Naive thymus-derived CD4-positive, alpha-beta T cell (primary cell): ENCODE measurements at regions not wholly inside any gene's neighbourhood (a gene's known extent, or its start where the extent isn't known, plus 50 kb on each side); places are given as distances from the start of the nearest gene placed in this dataset.

Experiments used
- ATAC-seq: fragments of 150-1000 bp; cut with Tn5 transposase; 2 replicates; pipeline ENCODE4 v1.10.0; 2021; ENCODE audit warnings: mild to moderate bottlenecking, moderate library complexity
- CTCF ChIA-PET: fragments of 350-600 bp; sonication (Branson Sonifier 250); formaldehyde crosslinking; loops from one replicate; lab custom pipeline; 2021; ENCODE audit warnings: antibody characterized with exemption; lab: Charles Lee
- POLR2A ChIA-PET: fragments of 350-600 bp; sonication (Branson Sonifier 250); formaldehyde crosslinking; loops from one replicate; lab custom pipeline; 2021; ENCODE audit warnings: antibody characterized with exemption, inconsistent platforms; lab: Charles Lee
- DNase-seq, 9 donors: peaks; one replicate each; pipeline versions ENCODE4 v3.0.0 to v3.0.0-alpha.2; 2020 to 2022; ENCODE audit warnings: mixed read lengths in 1 of 9
- H3K27ac ChIP-seq: one replicate; pipeline ENCODE4 v1.7.0; 2013; ENCODE audit warnings: mild to moderate bottlenecking, low read depth, low read length, moderate library complexity
- H3K27me3 ChIP-seq, 2 donors: one replicate each; pipeline ENCODE4 v1.7.0; 2013; ENCODE audit warnings: low read length in 2 of 2, mild to moderate bottlenecking in 2 of 2, moderate library complexity in 2 of 2; ENCODE audit not compliant: control insufficient read depth in 2 of 2, insufficient read depth in 2 of 2
- H3K36me3 ChIP-seq, 3 experiments: 1 replicate in 2 of 3; 2 replicates in 1 of 3; pipeline ENCODE4 v1.7.0; 2013; ENCODE audit warnings: low read length in 3 of 3, mild to moderate bottlenecking in 3 of 3, moderate library complexity in 1 of 3; ENCODE audit not compliant: insufficient read depth in 3 of 3, control insufficient read depth in 2 of 3
- H3K4me1 ChIP-seq, 2 donors: one replicate each; pipeline ENCODE4 v1.7.0; 2013; ENCODE audit warnings: low read length in 2 of 2, mild to moderate bottlenecking in 2 of 2, moderate library complexity in 1 of 2; ENCODE audit not compliant: control insufficient read depth in 2 of 2, insufficient read depth in 2 of 2
- H3K4me3 ChIP-seq: 2 replicates; pipeline ENCODE4 v1.7.0; 2013; ENCODE audit warnings: mild to moderate bottlenecking, low read length
- H3K9me3 ChIP-seq, 3 experiments: 1 replicate in 2 of 3; 2 replicates in 1 of 3; pipeline ENCODE4 v1.7.0; 2013; ENCODE audit warnings: low read length in 3 of 3; ENCODE audit not compliant: control insufficient read depth in 2 of 3
- H3K27ac Mint-ChIP-seq, 9 donors: one replicate each; pipeline ENCODE4 v1.8.0; 2020 to 2022; ENCODE audit warnings: mixed read lengths in 9 of 9, mild to moderate bottlenecking in 8 of 9, moderate library complexity in 5 of 9, inconsistent platforms in 2 of 9
- H3K27me3 Mint-ChIP-seq, 5 donors: one replicate each; pipeline ENCODE4 v1.8.0; 2021 to 2022; ENCODE audit warnings: mixed read lengths in 5 of 5, mild to moderate bottlenecking in 1 of 5
- H3K36me3 Mint-ChIP-seq, 5 donors: one replicate each; pipeline ENCODE4 v1.8.0; 2020 to 2022; ENCODE audit warnings: mixed read lengths in 5 of 5, mild to moderate bottlenecking in 3 of 5, inconsistent platforms in 1 of 5
- H3K4me1 Mint-ChIP-seq, 7 donors: one replicate each; pipeline ENCODE4 v1.8.0; 2020 to 2022; ENCODE audit warnings: mixed read lengths in 7 of 7, mild to moderate bottlenecking in 3 of 7, inconsistent platforms in 1 of 7
- H3K4me3 Mint-ChIP-seq, 10 donors: one replicate each; pipeline ENCODE4 v1.8.0; 2020 to 2022; ENCODE audit warnings: mild to moderate bottlenecking in 10 of 10, mixed read lengths in 10 of 10, moderate library complexity in 6 of 10, inconsistent platforms in 2 of 10
- H3K9me3 Mint-ChIP-seq, 11 donors: one replicate each; pipeline ENCODE4 v1.8.0; 2020 to 2022; ENCODE audit warnings: mixed read lengths in 11 of 11, mild to moderate bottlenecking in 4 of 11, inconsistent platforms in 1 of 11, moderate library complexity in 1 of 11
- intact Hi-C, 2 donors: fragments of 100-400 bp; cut with micrococcal nuclease; formaldehyde crosslinking; loops; one replicate each; pipeline ENCODE4 v1.15.1; 2023

- H3K4me1 ChIP-seq: no peaks in the 10 kb centered on the region
- DNase-seq: no peak
- no peak overlapping the region for H3K4me3 ChIP-seq
- POLR2A ChIA-PET: no interaction called here
- H3K27ac Mint-ChIP-seq: no peak overlapping the region
- no peaks in the 10 kb centered on the region for H3K4me1 Mint-ChIP-seq
- no peaks in the 10 kb centered on the region for H3K36me3 Mint-ChIP-seq
- intact Hi-C loops: no loop called here
- no peak overlapping the region for H3K4me3 Mint-ChIP-seq
- no peak for ATAC-seq
- H3K27ac ChIP-seq: no peak overlapping the region
- H3K9me3 ChIP-seq: no peaks in the 10 kb centered on the region
- peaks cover 0 to 14% (median 11%) of the 10 kb centered on the region in 5 donors for H3K27me3 Mint-ChIP-seq
- no peaks in the 10 kb centered on the region for H3K27me3 ChIP-seq
- no peaks in the 10 kb centered on the region for H3K36me3 ChIP-seq
- H3K9me3 Mint-ChIP-seq: no peaks in the 10 kb centered on the region
- CTCF ChIA-PET: no interaction called here
These were observed 190.0 kb downstream of the RPS12 start for GRCh38 chr6:133004304-133004884.

DNA sequence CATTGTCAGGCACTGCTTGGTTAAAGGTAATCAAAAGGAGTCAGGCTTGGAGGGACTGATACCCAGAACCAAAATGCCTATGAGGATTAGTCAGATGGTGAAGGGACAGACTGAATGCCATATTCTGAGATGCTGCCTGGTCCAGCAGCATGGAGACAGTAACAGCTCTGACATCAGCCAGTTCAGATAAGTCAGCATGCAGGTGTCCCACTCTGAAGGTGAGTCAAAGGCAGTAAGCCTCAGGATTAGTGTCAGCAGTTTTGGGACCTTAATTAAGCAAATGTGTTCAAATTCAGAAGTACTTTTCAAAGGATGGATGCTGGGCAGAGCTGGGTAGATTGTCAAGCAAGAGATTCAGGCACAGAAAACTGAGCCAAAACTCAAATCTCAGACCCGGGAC is 198.4 kb downstream of the RPS12 start:
- CTCF ChIA-PET: no interaction called here
- Histone ChIP-seq H3K36me3 (no peaks in the 10 kb centered on the region), H3K9me3 (no peaks in the 10 kb centered on the region), H3K27ac (no peak overlapping the region), H3K27me3 (no peaks in the 10 kb centered on the region), H3K4me1 (no peaks in the 10 kb centered on the region), H3K4me3 (no peak overlapping the region)
- H3K36me3 Mint-ChIP-seq: no peaks in the 10 kb centered on the region
- ATAC-seq (no peak), DNase-seq (no peak)
- H3K27me3 Mint-ChIP-seq: peaks cover 0 to 12% (median 6%) of the 10 kb centered on the region in 5 donors
- H3K4me3 Mint-ChIP-seq: no peak overlapping the region
- intact Hi-C loops: no loop called here
- no peaks in the 10 kb centered on the region for H3K9me3 Mint-ChIP-seq
- no peaks in the 10 kb centered on the region for H3K4me1 Mint-ChIP-seq
- POLR2A ChIA-PET: no interaction called here
- no peak overlapping the region for H3K27ac Mint-ChIP-seq

- POLR2A ChIA-PET: no interaction called here
- no peaks in the 10 kb centered on the region for H3K4me1 Mint-ChIP-seq
These were observed 202.3 kb downstream of the RPS12 start for GRCh38 chr6:133016631-133017030.

GRCh38 chr6:133017581-133017980 is 203.2 kb downstream of the RPS12 start:
- Mint-ChIP-seq H3K4me3 (no peak overlapping the region), H3K36me3 (no peaks in the 10 kb centered on the region)

More at GRCh38 chr6:133016631-133017030, 202.3 kb downstream of the RPS12 start:
- Mint-ChIP-seq H3K36me3 (no peaks in the 10 kb centered on the region), H3K4me3 (no peak overlapping the region), H3K27ac (no peak overlapping the region), H3K9me3 (peaks cover 0 to 5% (median 0%) of the 10 kb centered on the region in 11 donors), H3K27me3 (peaks cover 0 to 10% (median 5%) of the 10 kb centered on the region in 5 donors)
- H3K9me3 ChIP-seq: no peaks in the 10 kb centered on the region
- DNase-seq: no peak
- no peaks in the 10 kb centered on the region for H3K4me1 ChIP-seq
- H3K27me3 ChIP-seq: no peaks in the 10 kb centered on the region
- no peaks in the 10 kb centered on the region for H3K36me3 ChIP-seq
- no peak overlapping the region for H3K4me3 ChIP-seq
- intact Hi-C loops: no loop called here
- CTCF ChIA-PET: no interaction called here
- H3K27ac ChIP-seq: no peak overlapping the region
- ATAC-seq: no peak

DNA sequence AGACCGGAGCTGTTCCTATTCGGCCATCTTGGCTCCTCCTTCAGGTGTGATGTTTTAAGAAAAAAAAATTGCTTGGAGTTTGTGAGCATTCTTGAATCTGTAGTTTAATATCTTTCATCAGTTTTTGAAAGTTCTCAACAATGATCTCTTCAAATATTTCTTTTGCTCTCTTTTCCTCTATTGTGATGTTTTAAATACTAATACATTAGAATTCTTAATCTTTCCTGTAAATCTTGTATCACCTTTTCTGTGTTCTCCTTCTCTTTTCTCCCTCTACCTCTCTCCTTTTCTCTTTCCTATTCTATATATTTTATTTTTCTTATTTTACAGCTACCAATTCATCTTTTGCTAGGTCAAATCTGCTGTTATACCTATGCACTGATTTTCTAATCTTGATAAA is 212.3 kb downstream of the RPS12 start:
- H3K4me1 Mint-ChIP-seq: no peaks in the 10 kb centered on the region
- peaks cover 0 to 5% (median 0%) of the 10 kb centered on the region in 5 donors for H3K27me3 Mint-ChIP-seq
- CTCF ChIA-PET: no interaction called here
- POLR2A ChIA-PET: no interaction called here
- H3K9me3 Mint-ChIP-seq: peaks cover 0 to 14% (median 5%) of the 10 kb centered on the region in 11 donors
- Histone ChIP-seq H3K4me3 (no peak overlapping the region), H3K36me3 (no peaks in the 10 kb centered on the region), H3K4me1 (no peaks in the 10 kb centered on the region), H3K27me3 (no peaks in the 10 kb centered on the region), H3K9me3 (no peaks in the 10 kb centered on the region), H3K27ac (no peak overlapping the region)
- ATAC-seq: no peak
- DNase-seq: no peak
- H3K27ac Mint-ChIP-seq: no peak overlapping the region
- no peak overlapping the region for H3K4me3 Mint-ChIP-seq
- H3K36me3 Mint-ChIP-seq: no peaks in the 10 kb centered on the region
- intact Hi-C loops: no loop called here

More at GRCh38 chr6:133017581-133017980, 203.2 kb downstream of the RPS12 start:
- POLR2A ChIA-PET: interaction anchor here (0.7 kb wide), 1 partner anchor 405 kb away, joined by 3 read pairs; no protein-coding TSS in a partner anchor
- H3K27ac Mint-ChIP-seq: no peak overlapping the region
- H3K27me3 Mint-ChIP-seq: peaks cover 0 to 5% (median under 1%) of the 10 kb centered on the region in 5 donors
- Histone ChIP-seq H3K27me3 (no peaks in the 10 kb centered on the region), H3K9me3 (no peaks in the 10 kb centered on the region), H3K4me1 (no peaks in the 10 kb centered on the region), H3K27ac (no peak overlapping the region), H3K36me3 (no peaks in the 10 kb centered on the region), H3K4me3 (no peak overlapping the region)
- CTCF ChIA-PET: no interaction called here
- peaks cover 0 to 5% (median 0%) of the 10 kb centered on the region in 11 donors for H3K9me3 Mint-ChIP-seq
- DNase-seq (no peak), ATAC-seq (no peak)
- intact Hi-C loops: no loop called here
- no peaks in the 10 kb centered on the region for H3K4me1 Mint-ChIP-seq

- ATAC-seq: no peak
- Histone ChIP-seq H3K4me3 (no peak overlapping the region), H3K4me1 (no peaks in the 10 kb centered on the region), H3K27ac (no peak overlapping the region), H3K9me3 (no peaks in the 10 kb centered on the region), H3K36me3 (no peaks in the 10 kb centered on the region), H3K27me3 (no peaks in the 10 kb centered on the region)
- Mint-ChIP-seq H3K4me1 (no peaks in the 10 kb centered on the region), H3K27me3 (peaks cover 0 to 16% (median 3%) of the 10 kb centered on the region in 5 donors), H3K36me3 (no peaks in the 10 kb centered on the region), H3K4me3 (no peak overlapping the region), H3K27ac (no peak overlapping the region), H3K9me3 (peaks cover 0 to 4% (median 0%) of the 10 kb centered on the region in 11 donors)
- ChIA-PET POLR2A (no interaction called here), CTCF (no interaction called here)
- intact Hi-C loops: no loop called here
- DNase-seq: no peak
These were observed 207.9 kb upstream of the EYA4 start for GRCh38 chr6:133033263-133033662.

DNA sequence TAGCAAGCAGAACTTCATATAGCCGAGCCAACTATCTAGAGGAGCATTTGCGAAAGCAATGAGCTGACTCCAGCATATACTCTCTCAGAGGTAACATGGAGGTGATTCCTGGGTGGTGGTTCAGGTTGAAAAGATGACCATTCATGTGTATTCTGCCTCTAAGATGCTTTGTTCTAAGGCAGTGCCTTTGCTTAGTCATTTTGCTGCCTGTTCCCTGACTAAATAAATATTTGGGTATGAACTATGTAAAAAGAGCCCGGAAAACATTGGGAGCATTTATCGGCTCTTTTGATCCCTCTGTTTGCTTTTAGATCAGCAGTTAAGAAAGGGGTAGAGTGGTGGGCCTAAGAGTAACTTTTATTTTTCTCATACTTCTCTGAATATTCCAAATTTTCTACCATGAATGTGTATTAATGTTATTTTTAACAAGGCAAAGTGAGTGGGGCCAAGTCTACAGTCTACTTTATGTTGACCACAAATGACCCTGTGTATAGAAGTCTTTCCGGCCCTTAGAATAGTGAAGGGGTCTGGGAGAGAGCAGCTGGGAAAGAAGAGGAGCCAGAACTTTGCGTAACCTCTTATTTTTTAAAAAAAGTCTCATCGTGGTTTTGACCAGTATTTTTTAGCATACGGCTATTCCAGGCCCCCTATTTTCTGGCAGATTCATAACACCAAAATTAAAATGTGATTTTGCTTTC is 206.5 kb upstream of the EYA4 start:
- no peak for ATAC-seq
- POLR2A ChIA-PET: no interaction called here
- Mint-ChIP-seq H3K9me3 (peaks cover 0 to 3% (median 0%) of the 10 kb centered on the region in 11 donors), H3K27me3 (peaks cover 0 to 16% (median 3%) of the 10 kb centered on the region in 5 donors), H3K36me3 (no peaks in the 10 kb centered on the region), H3K27ac (no peak overlapping the region), H3K4me3 (no peak overlapping the region), H3K4me1 (no peaks in the 10 kb centered on the region)
- Histone ChIP-seq H3K4me1 (no peaks in the 10 kb centered on the region), H3K36me3 (no peaks in the 10 kb centered on the region), H3K9me3 (no peaks in the 10 kb centered on the region), H3K27me3 (no peaks in the 10 kb centered on the region), H3K27ac (no peak overlapping the region), H3K4me3 (no peak overlapping the region)
- CTCF ChIA-PET: no interaction called here
- intact Hi-C loops: no loop called here
- no peak for DNase-seq
